Forelimb muscle (tissue), 1 donor: ENCODE measurements at regions not wholly inside any gene's neighbourhood (a gene's known extent, or its start where the extent isn't known, plus 50 kb on each side); places are given as distances from the start of the nearest gene placed in this dataset.
"Not testable (repeated sequence)": the region's sequence is repeated elsewhere in the genome, so short reads cannot be mapped to it uniquely, and the experiment has no call there.

Experiments used
- DNase-seq: peaks from one replicate; pipeline ENCODE4 v3.0.0-alpha.2; 2013; ENCODE audit warnings: low read depth

DNA sequence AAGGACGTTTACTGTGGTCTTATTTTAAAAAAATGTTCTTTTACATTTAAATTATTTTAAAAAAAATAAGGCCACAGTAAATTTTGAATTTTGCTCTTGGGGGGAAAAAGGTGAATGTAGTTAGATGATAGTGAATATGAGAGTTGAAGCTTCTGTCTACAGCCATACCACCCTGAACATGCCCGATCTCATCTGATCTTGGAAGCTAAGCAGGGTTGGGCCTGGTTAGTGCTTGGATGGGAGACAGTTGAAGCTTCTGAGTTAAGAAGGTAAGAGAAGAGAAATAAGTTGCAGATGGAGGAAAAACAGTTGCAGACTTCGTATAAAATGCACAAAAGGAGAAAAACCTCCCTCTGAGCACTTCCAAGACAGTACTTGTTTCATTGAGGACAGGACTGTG, 115.6 kb upstream of the NR3C2 start:
- no peak for DNase-seq

GRCh38 chr4:148550788-148551187, 108.6 kb upstream of the NR3C2 start:
- DNase-seq: no peak

- no peak for DNase-seq
These were observed 100.9 kb upstream of the NR3C2 start for GRCh38 chr4:148542922-148543623.

DNA sequence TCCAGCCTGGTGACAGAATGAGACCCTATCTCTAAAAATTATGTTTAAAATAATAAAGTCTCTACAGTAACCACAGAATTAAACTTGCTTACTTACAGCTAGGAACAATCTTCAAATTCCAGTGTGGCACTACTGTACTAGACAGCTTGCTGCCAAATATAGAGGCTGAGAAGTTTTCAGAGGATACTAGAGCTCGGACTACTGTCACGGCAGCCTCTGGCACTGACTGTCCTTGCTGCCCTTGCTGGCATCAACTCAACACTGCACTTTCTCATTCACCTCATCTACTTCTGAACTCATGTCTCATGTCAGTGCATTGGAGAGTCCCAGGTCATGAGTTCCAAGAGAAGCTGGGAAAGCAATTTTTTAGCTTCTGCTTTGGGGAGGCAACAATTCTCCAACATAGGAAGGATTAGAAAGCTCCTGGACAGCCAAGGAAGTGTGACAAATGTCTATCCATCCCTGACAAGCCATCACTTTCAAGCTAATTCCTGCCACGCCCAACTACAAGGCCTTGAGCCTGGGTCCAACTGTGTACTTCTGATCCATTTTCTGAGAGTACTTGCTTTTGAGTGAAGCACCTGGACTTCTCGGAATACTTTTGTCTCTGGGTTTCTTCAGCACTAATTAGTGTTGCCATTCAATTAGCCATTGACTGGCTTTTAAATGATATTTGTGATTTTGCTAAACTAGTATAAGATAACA, 98.6 kb upstream of the NR3C2 start:
- DNase-seq: no peak

GRCh38 chr4:148539387-148539786, 97.2 kb upstream of the NR3C2 start:
- DNase-seq: no peak

DNA sequence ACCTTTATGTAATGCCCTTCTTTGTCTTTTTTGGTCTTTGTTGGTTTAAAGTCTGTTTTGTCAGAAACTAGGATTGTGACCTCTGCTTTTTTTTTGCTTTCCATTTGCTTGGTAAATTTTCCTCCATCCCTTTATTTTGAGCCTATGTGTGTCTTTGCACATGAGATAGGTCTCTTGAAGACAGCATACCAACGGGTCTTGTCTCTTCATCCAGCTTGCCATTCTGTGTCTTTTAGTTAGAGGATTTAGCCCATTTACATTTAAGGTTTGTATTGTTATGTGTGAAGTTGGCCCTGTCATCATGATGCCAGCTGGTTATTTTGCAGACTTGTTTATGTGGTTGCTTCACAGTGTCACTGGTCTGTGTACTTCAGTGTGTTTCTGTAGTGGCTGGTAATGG, 91.6 kb upstream of the NR3C2 start:
- not testable (repeated sequence) for DNase-seq

GRCh38 chr4:148530114-148530513, 87.9 kb upstream of the NR3C2 start:
- DNase-seq: no peak

- no peak for DNase-seq
These were observed 85.4 kb upstream of the NR3C2 start for GRCh38 chr4:148527571-148527970.

- no peak for DNase-seq
These were observed 80.8 kb upstream of the NR3C2 start for GRCh38 chr4:148522995-148523394.

- DNase-seq: no peak
These were observed 73.0 kb upstream of the NR3C2 start for GRCh38 chr4:148515248-148515647.

- DNase-seq: no peak
These were observed 72.4 kb upstream of the NR3C2 start for GRCh38 chr4:148514581-148514980.

- DNase-seq: no peak
These were observed 71.8 kb upstream of the NR3C2 start for GRCh38 chr4:148514041-148514440.

GRCh38 chr4:148510211-148510610, 68.0 kb upstream of the NR3C2 start:
- DNase-seq: no peak

DNA sequence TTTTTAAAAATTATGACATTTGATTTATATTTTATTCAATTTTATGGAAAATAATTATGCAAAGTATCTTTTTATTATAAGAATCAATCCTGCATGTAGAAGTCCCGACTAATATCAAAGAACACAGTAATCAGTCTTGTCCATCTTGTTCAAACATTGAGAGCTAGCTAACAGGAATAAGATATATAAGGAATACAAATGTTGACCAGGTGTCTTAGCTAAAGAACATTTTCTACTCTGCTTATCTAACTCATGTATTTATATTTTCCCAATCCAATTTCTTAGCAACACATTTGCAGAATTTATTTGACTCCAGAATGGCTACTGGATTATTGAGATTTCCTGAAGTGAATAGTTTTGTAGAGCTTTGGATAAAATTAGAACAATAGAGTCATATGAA, 61.5 kb upstream of the NR3C2 start:
- DNase-seq: no peak

GRCh38 chr4:148497258-148497657, 55.0 kb upstream of the NR3C2 start:
- no peak for DNase-seq

GRCh38 chr4:148495463-148495862, 53.2 kb upstream of the NR3C2 start:
- DNase-seq: no peak
